ENCODE measurements at regions not wholly inside any gene's neighbourhood (a gene's known extent, or its start where the extent isn't known, plus 50 kb on each side); places are given as distances from the start of the nearest gene placed in this dataset.
A peak's percentile ranks its signal among the peaks of the same experiment; 100 is the strongest.

DNA sequence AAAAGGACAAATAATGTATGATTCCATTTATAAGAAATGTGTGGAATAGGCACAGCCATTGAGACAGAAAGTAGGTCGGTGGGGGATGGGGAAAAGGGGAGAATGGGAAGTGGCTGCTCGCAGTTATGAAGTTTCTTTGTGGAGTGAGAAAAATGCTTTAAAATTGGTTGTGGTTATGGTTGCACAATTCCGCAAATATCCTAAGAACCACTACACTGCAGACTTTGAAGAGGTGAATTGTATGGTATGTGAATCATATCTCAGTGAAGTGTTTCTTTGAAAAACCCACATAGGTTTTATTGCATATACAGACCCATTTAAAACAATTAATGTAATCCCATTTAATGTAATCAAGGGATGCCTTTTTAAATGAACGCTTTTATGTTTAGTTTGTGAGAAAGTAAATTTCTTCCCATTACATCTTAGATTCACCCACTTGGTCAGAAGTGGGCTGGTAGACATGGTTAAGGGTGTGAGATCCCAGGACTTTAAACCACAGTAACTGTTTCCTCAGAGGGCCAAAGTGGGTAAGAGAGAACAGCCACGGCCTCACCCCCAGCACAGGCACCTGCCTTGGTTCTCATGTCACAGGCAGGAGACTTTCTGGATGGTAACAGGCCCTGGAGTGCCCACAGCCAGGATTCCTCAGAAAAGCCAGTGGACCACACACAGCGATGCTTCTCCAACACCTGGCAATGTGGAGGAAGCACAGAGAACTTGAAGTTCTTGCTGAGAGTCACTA lies 119.3 kb upstream of the GJB6 start:
- intact Hi-C loops (cut with DNase I), result no loop called here
- ATAC-seq (peak in 1 of 4 donors; percentile 36), DNase-seq (no peak), FAIRE-seq (no peak)
- Histone ChIP-seq H3K27me3 (no peaks in the 10 kb centered on the region), H3K36me3 (no peaks in the 10 kb centered on the region), H3K9me3 (no peaks in the 10 kb centered on the region), H3K4me3 (no peak overlapping the region), H3K4me1 (no peaks in the 10 kb centered on the region), H3K27ac (no peak overlapping the region)
- TF ChIP-seq, protein P1, sequence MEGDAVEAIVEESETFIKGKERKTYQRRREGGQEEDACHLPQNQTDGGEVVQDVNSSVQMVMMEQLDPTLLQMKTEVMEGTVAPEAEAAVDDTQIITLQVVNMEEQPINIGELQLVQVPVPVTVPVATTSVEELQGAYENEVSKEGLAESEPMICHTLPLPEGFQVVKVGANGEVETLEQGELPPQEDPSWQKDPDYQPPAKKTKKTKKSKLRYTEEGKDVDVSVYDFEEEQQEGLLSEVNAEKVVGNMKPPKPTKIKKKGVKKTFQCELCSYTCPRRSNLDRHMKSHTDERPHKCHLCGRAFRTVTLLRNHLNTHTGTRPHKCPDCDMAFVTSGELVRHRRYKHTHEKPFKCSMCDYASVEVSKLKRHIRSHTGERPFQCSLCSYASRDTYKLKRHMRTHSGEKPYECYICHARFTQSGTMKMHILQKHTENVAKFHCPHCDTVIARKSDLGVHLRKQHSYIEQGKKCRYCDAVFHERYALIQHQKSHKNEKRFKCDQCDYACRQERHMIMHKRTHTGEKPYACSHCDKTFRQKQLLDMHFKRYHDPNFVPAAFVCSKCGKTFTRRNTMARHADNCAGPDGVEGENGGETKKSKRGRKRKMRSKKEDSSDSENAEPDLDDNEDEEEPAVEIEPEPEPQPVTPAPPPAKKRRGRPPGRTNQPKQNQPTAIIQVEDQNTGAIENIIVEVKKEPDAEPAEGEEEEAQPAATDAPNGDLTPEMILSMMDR (IDR thresholded peaks at IDR 0.05), result no peak
- 82 to 85% methylated on average over 6 of the region's 6 CpGs for WGBS, 2 donors

DNA sequence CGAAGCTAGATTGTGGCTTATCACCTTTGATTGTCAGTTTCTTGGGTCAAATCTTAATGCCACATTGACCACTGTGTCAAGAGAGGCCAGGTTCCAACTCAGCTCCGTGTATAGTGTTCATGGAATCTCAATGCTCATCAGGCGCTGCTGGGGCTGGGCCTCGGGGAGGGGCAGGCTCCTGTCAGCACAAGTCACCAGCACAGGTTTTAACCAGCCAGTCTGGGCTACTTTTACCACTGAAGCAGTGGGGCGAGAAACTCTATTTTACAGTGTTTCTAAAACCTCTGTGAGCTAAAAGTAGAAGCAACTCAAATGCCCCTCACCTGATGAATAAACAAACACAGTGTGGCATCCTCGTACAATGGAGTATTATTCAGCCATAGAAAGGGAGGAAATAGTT lies 118.7 kb upstream of the GJB6 start:
- TF ChIP-seq, protein P1 (IDR thresholded peaks at IDR 0.05), result no peak
- FAIRE-seq (no peak), ATAC-seq (peak; percentile 22 to 59 (median 32)), DNase-seq (no peak)
- intact Hi-C loops (cut with DNase I), result no loop called here
- 52 to 54% methylated on average over 6 of the region's 6 CpGs for WGBS, 2 donors
- no peaks in the 10 kb centered on the region for H3K9me3 ChIP-seq
- H3K27me3 ChIP-seq, result no peaks in the 10 kb centered on the region
- no peaks in the 10 kb centered on the region for H3K4me1 ChIP-seq
- H3K4me3 ChIP-seq, result no peak overlapping the region
- no peaks in the 10 kb centered on the region for H3K36me3 ChIP-seq
- H3K27ac ChIP-seq, result no peak overlapping the region

DNA sequence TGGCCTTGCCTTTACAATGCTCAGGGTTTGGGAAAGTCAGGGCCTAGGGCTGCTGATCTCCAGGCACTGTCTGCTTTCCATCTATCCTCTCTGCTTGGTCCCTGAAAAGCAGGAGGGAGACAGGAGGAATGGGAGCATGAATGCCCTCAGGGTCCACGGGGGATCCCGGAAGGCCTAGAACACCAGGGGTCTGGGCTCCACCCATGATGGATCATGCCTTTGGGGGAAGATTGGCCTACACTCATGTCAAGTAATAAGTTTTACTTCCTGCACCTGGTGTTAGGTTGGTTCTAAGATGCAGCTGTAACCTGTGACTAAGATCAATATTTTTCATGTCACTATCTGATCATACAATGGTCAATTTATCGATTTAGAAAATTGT lies 118.3 kb upstream of the GJB6 start:
- intact Hi-C loops (cut with DNase I), result no loop called here
- no peaks in the 10 kb centered on the region for H3K27me3 ChIP-seq
- FAIRE-seq (no peak), ATAC-seq (no peak), DNase-seq (no peak)
- H3K4me3 ChIP-seq, result no peak overlapping the region
- no peaks in the 10 kb centered on the region for H3K4me1 ChIP-seq
- WGBS, 2 donors, result 73 to 74% methylated on average over 3 of the region's 3 CpGs
- no peak overlapping the region for H3K27ac ChIP-seq
- H3K9me3 ChIP-seq, result no peaks in the 10 kb centered on the region
- TF ChIP-seq, protein P1 (IDR thresholded peaks at IDR 0.05), result no peak
- no peaks in the 10 kb centered on the region for H3K36me3 ChIP-seq

DNA sequence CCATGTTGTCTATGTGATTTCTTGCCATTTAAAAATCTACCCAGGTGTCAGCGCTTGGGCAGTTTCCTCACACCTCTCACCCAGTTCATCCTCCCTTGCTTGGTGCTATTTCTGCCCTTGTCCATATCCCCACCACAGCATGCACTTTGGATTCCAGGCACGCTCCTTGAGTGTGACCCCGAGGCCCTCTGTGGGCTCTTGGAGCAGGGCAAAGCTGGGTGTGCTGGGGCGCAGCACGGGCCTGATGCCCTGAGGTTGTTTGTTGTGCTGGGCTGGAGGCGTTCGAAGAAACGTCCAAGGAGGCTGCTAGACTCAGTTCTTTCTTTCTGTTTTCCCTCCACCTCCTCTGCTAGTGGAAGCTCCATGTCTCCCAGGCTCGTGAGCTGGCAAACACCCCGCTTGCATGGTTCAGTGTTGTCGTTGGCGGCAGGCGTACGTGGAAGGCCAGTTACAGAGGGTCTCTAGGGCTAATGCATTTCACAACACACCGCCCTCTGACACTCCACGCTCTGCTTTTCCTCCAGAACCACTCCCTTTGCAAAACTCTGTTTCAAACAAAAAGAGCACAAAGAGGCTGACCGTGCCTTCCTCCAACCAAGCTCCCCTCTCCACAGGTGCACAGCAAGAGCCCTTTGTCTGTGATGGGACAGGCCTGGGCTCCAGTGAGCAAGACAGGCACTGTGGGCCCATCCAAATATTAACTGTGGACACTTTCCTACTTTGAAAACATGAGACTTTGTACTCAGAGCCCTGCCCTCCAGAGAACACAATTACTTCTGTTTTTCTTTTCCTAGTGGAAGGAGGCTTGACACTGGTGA lies 117.7 kb upstream of the GJB6 start:
- Histone ChIP-seq H3K36me3 (no peaks in the 10 kb centered on the region), H3K4me3 (no peak overlapping the region), H3K27ac (no peak overlapping the region), H3K27me3 (no peaks in the 10 kb centered on the region), H3K4me1 (no peaks in the 10 kb centered on the region), H3K9me3 (no peaks in the 10 kb centered on the region)
- FAIRE-seq (no peak), ATAC-seq (peak in 1 of 4 donors; percentile 29), DNase-seq (no peak)
- TF ChIP-seq, protein P1 (IDR thresholded peaks at IDR 0.05), result no peak
- WGBS, 2 donors, result 85 to 91% methylated on average over 17 of the region's 17 CpGs
- intact Hi-C loops (cut with DNase I), result no loop called here

Measured in pancreas (tissue), 10 donors.